Esophagus squamous epithelium (tissue), 5 donors: ENCODE measurements at regions not wholly inside any gene's neighbourhood (a gene's known extent, or its start where the extent isn't known, plus 50 kb on each side); places are given as distances from the start of the nearest gene placed in this dataset.

ENCODE experiments used
- DNase-seq: peaks from one replicate; lab custom pipeline; 2025; lab: John Stamatoyannopoulos, UW
- H3K27ac ChIP-seq, 4 donors: fragments of 200-600 bp; sonication (generic); one replicate each; pipeline ENCODE4 v1.5.1; 2016 to 2019; ENCODE audit warnings: mild to moderate bottlenecking in 1 of 4
- H3K27me3 ChIP-seq, 4 donors: fragments of 200-600 bp; sonication (generic); 1 replicate in 3 of 4; 2 replicates in 1 of 4; pipeline versions ENCODE4 v1.5.1 to v1.6.0; 2017 to 2021; ENCODE audit warnings: antibody characterized with exemption in 1 of 4
- H3K36me3 ChIP-seq, 3 donors: fragments of 200-600 bp; sonication (generic); one replicate each; pipeline ENCODE4 v1.5.1; 2016 to 2019
- H3K4me1 ChIP-seq, 3 donors: fragments of 200-600 bp; sonication (generic); one replicate each; pipeline ENCODE4 v1.5.1; 2017 to 2019
- H3K4me3 ChIP-seq, 4 donors: fragments of 200-600 bp; sonication (generic); 1 replicate in 3 of 4; 2 replicates in 1 of 4; pipeline ENCODE4 v1.5.1; 2016 to 2019; ENCODE audit warnings: mild to moderate bottlenecking in 2 of 4, moderate library complexity in 1 of 4
- H3K9me3 ChIP-seq, 3 donors: fragments of 200-600 bp; sonication (generic); one replicate each; pipeline ENCODE4 v1.5.1; 2016 to 2019
- POLR2A ChIP-seq, 4 donors: fragments of 450-650 bp; IDR thresholded peaks; one replicate each; pipeline ENCODE4 v1.6.1; 2017; ENCODE audit warnings: antibody characterized with exemption in 4 of 4, mild to moderate bottlenecking in 4 of 4, moderate library complexity in 3 of 4
- WGBS, 2 donors: methylation state at CpG; one replicate each; pipeline ENCODE4 v1.1.5; 2018; 5-methylcytosine and 5-hydroxymethylcytosine counted together
- intact Hi-C: fragments of 100-400 bp; cut with DNase I; formaldehyde crosslinking; loops from one replicate; pipeline ENCODE4 v1.15.0; 2022
- TF ChIP-seq, protein P1 (sequence below), 6 experiments: fragments of 450-650 bp in 4 of 6; fragments of 200-600 bp in 2 of 6; sonication (generic) in 2 of 6; IDR thresholded peaks; one replicate each; pipeline ENCODE4 v1.5.1; 2016 to 2019; ENCODE audit warnings: antibody characterized with exemption in 6 of 6, mild to moderate bottlenecking in 4 of 6, moderate library complexity in 4 of 6
- donor health status: DM: yes; HTN: yes; CAD: no.

DNA sequence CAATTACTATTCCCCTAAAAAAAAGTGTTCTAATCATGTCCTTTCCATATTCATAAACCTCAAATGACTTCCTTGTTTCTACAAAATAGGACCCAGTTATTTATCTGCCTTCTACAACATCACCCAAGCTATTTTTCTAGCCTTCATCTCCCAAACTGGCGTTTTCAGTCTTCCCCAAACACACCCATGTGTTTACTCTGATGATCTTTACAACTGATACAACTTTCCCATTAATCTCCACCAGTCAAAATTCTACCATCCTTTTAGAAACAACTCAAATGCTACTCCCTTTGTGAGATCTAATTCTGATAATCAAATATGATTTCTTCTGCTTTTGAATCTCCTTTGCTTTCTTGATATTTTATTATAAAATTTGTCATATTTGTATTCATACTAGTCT is 114.5 kb downstream of the DUSP6 start:
- H3K27me3 ChIP-seq = no peaks in the 10 kb centered on the region
- no peak for TF ChIP-seq POLR2A (IDR thresholded peaks at IDR 0.05)
- TF ChIP-seq, protein P1, sequence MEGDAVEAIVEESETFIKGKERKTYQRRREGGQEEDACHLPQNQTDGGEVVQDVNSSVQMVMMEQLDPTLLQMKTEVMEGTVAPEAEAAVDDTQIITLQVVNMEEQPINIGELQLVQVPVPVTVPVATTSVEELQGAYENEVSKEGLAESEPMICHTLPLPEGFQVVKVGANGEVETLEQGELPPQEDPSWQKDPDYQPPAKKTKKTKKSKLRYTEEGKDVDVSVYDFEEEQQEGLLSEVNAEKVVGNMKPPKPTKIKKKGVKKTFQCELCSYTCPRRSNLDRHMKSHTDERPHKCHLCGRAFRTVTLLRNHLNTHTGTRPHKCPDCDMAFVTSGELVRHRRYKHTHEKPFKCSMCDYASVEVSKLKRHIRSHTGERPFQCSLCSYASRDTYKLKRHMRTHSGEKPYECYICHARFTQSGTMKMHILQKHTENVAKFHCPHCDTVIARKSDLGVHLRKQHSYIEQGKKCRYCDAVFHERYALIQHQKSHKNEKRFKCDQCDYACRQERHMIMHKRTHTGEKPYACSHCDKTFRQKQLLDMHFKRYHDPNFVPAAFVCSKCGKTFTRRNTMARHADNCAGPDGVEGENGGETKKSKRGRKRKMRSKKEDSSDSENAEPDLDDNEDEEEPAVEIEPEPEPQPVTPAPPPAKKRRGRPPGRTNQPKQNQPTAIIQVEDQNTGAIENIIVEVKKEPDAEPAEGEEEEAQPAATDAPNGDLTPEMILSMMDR (IDR thresholded peaks at IDR 0.05) = no peak
- H3K36me3 ChIP-seq = no peaks in the 10 kb centered on the region
- H3K9me3 ChIP-seq = no peaks in the 10 kb centered on the region
- WGBS, 2 donors = 81 to 93% methylated on average over 1 of the region's 1 CpG
- H3K27ac ChIP-seq = no peak overlapping the region
- peaks cover 0 to 39% (median 10%) of the 10 kb centered on the region in 3 donors for H3K4me1 ChIP-seq
- intact Hi-C loops = no loop called here
- no peak for DNase-seq
- H3K4me3 ChIP-seq = no peak overlapping the region

DNA sequence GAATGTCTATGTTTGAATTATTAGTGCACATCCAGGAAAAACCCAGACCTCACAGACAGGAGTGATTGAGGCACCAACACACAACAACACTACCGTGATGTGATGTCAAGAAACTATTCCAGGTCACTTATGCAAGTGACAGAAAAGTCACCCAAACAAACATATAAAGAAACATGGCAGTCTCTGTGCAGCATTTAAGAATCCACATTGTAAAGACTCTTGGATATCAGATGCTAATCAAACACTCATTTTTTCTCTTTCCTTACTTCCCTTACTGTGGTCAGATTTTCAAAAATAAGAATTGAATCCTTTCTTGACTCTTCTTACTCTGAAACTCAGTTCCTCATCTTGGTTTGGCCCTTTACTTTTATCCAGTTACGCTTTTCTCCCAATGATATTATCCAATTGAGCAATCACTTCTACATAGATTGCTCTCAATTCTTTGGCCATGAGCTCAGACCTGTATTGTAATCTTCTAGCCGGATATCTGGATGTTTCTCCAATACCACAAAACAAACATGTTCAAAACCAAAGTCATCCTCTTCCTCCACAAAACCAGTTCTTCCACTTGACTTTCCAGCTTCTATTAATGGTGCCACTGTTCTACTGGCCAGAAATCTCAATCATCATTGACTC is 115.4 kb downstream of the DUSP6 start:
- intact Hi-C loops = no loop called here
- 57 to 64% methylated on average over 3 of the region's 3 CpGs for WGBS, 2 donors
- Histone ChIP-seq H3K4me1 (peaks cover 0 to 39% (median 10%) of the 10 kb centered on the region in 3 donors), H3K4me3 (no peak overlapping the region), H3K9me3 (no peaks in the 10 kb centered on the region), H3K27me3 (no peaks in the 10 kb centered on the region), H3K36me3 (no peaks in the 10 kb centered on the region), H3K27ac (peak overlapping the region in 1 of 4 donors; percentile 38)
- TF ChIP-seq, protein P1 (IDR thresholded peaks at IDR 0.05) = no peak
- TF ChIP-seq POLR2A (IDR thresholded peaks at IDR 0.05) = no peak
- no peak for DNase-seq

DNA sequence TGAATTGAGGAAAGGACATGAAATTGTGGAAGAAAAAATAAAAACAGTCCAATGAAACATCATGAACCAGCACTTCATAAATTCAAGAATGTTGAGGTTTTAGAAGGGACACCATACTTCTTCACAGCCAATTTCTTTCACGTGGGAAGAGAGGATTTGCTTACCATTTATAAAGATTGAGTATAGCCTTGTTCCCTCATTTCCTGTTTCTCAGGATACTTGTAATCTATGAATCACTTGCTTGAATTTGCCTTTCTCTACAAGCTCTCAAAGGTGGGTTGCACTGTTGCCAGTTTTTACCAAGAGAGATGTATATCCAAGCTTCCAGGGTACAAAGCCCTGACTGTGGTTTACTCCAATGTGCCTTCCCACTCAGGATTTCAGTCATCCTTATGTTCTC is 116.1 kb downstream of the DUSP6 start:
- H3K4me1 ChIP-seq = peaks cover 0 to 40% (median 10%) of the 10 kb centered on the region in 3 donors
- intact Hi-C loops = no loop called here
- TF ChIP-seq POLR2A (IDR thresholded peaks at IDR 0.05) = no peak
- TF ChIP-seq, protein P1 (IDR thresholded peaks at IDR 0.05) = no peak
- H3K27ac ChIP-seq = peak overlapping the region in 2 of 4 donors; percentile 25 to 26
- no peaks in the 10 kb centered on the region for H3K9me3 ChIP-seq
- no peaks in the 10 kb centered on the region for H3K27me3 ChIP-seq
- 12 to 24% methylated on average over 1 of the region's 1 CpG for WGBS, 2 donors
- H3K36me3 ChIP-seq = no peaks in the 10 kb centered on the region
- H3K4me3 ChIP-seq = no peak overlapping the region
- no peak for DNase-seq

DNA sequence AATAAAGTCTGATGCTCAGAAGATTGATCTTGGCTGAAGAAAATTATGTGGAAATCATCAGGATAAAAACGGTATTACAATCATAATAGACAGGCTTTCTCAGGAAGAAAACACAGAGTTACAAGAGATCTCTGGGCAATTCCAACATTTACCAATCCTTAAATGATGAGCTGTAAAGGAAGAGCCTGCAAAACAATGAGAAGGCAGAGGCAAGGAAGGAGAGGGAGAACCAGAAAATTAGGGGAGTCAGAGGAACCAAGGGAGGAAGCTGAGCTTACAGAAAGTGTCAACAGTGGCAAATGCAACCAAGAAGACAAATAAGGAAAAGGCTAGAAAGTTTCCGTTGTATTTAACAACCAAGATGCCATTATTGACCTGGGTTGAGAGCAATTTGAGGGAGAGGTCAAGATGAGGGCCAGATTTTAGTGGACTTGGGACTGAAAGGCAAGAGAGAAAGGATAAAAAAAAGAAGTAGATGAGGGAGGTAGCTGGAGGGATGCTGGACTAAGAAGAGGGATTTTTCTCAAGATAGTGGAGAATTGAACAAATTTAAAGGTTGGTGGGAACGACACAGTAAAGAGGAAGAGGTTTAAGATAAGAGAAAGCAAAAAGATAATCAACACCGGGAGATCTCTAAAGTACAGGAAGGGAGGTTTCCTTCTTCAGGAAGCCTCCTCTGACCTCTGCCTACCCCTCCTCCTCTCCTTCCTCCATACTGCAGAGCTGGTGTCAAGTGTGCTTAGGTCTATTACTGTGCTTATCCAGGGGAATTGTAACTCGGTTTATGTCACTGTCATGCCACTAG is 116.9 kb downstream of the DUSP6 start:
- no peak for DNase-seq
- WGBS, 2 donors = 38 to 52% methylated on average over 5 of the region's 5 CpGs
- intact Hi-C loops = no loop called here
- Histone ChIP-seq H3K27ac (peak overlapping the region in 1 of 4 donors; percentile 9), H3K36me3 (no peaks in the 10 kb centered on the region), H3K27me3 (no peaks in the 10 kb centered on the region), H3K9me3 (no peaks in the 10 kb centered on the region), H3K4me1 (peaks cover 0 to 48% (median 17%) of the 10 kb centered on the region in 3 donors), H3K4me3 (no peak overlapping the region)
- TF ChIP-seq, protein P1 (IDR thresholded peaks at IDR 0.05) = no peak
- TF ChIP-seq POLR2A (IDR thresholded peaks at IDR 0.05) = no peak
